SK-N-DZ (cell line): ENCODE measurements at regions not wholly inside any gene's neighbourhood (a gene's known extent, or its start where the extent isn't known, plus 50 kb on each side); places are given as distances from the start of the nearest gene placed in this dataset.

ENCODE experiments used
- DNase-seq: peaks from one replicate; pipeline ENCODE4 v3.0.0-alpha.2; 2015; ENCODE audit warnings: low spot score

GRCh38 chr2:76320716-76321115 is 610.0 kb upstream of the GCFC2 start:
- DNase-seq: no peak

GRCh38 chr2:76318848-76319360 is 608.2 kb upstream of the GCFC2 start:
- no peak for DNase-seq

- no peak for DNase-seq
Observed at GRCh38 chr2:76316691-76317090, 606.0 kb upstream of the GCFC2 start.

- no peak for DNase-seq
Observed at GRCh38 chr2:76314271-76315020, 603.7 kb upstream of the GCFC2 start.

- DNase-seq: no peak
Observed at GRCh38 chr2:76312236-76312635, 601.5 kb upstream of the GCFC2 start.

- no peak for DNase-seq
Observed at GRCh38 chr2:76311728-76312127, 601.0 kb upstream of the GCFC2 start.

- peak; percentile 1 for DNase-seq
Observed at GRCh38 chr2:76310894-76311633, 600.3 kb upstream of the GCFC2 start.

- DNase-seq: no peak
Observed at GRCh38 chr2:76307495-76307894, 596.8 kb upstream of the GCFC2 start.

- no peak for DNase-seq
Observed at GRCh38 chr2:76298041-76298440, 587.3 kb upstream of the GCFC2 start.

- DNase-seq: no peak
Observed at GRCh38 chr2:76296438-76296837, 585.7 kb upstream of the GCFC2 start.

GRCh38 chr2:76295762-76296161 is 585.0 kb upstream of the GCFC2 start:
- DNase-seq: no peak

- DNase-seq: no peak
Observed at GRCh38 chr2:76288598-76288997, 577.9 kb upstream of the GCFC2 start.

GRCh38 chr2:76288146-76288545 is 577.4 kb upstream of the GCFC2 start:
- DNase-seq: no peak

GRCh38 chr2:76283350-76283749 is 572.6 kb upstream of the GCFC2 start:
- no peak for DNase-seq

GRCh38 chr2:76281156-76281841 is 570.6 kb upstream of the GCFC2 start:
- DNase-seq: peak; percentile 64

GRCh38 chr2:76280686-76281085 is 570.0 kb upstream of the GCFC2 start:
- no peak for DNase-seq

GRCh38 chr2:76279142-76279541 is 568.4 kb upstream of the GCFC2 start:
- no peak for DNase-seq

GRCh38 chr2:76275788-76276187 is 565.1 kb upstream of the GCFC2 start:
- DNase-seq: no peak

GRCh38 chr2:76274676-76275075 is 564.0 kb upstream of the GCFC2 start:
- no peak for DNase-seq

- DNase-seq: no peak
Observed at GRCh38 chr2:76274160-76274559, 563.4 kb upstream of the GCFC2 start.

- peak; percentile 41 for DNase-seq
Observed at GRCh38 chr2:76270096-76270710, 559.5 kb upstream of the GCFC2 start.
